D721Med (cell line): ENCODE measurements at regions not wholly inside any gene's neighbourhood (a gene's known extent, or its start where the extent isn't known, plus 50 kb on each side); places are given as distances from the start of the nearest gene placed in this dataset.

Source experiments
- DNase-seq: peaks from one replicate; pipeline ENCODE4 v3.0.0; 2011; ENCODE audit warnings: low spot score; ENCODE audit not compliant: insufficient read length
- FAIRE-seq: peaks from 2 replicates; lab custom pipeline; 2011; peaks lifted over from hg19 to GRCh38; lab: Jason Lieb, UNC
- TF ChIP-seq, protein P1 (sequence below): IDR thresholded peaks from 2 replicates; pipeline ENCODE4 v1.5.1; 2012; ENCODE audit warnings: mild to moderate bottlenecking, control low read depth; ENCODE audit not compliant: insufficient read depth; ENCODE audit errors: missing control alignments

DNA sequence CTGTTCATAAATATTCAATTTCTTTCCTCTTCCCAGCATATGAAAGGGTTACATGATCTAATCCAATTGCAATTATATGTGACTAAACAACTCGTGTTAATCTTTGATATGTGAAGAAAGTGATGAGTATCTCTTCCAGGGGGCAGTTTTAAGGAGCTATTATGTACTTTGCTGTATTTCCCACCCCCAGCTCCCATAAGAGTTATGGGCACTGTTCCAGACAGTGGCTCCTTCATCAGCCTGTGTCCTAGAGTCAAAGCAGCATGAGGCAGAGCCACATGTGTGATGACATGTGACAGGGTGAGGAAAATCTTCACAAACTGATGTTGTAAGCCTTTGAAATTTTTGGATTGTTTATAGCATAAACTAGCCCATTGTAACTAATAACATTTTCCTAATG is 315.4 kb downstream of the DIPK2A start:
- FAIRE-seq (no peak), DNase-seq (no peak)
- TF ChIP-seq, protein P1, sequence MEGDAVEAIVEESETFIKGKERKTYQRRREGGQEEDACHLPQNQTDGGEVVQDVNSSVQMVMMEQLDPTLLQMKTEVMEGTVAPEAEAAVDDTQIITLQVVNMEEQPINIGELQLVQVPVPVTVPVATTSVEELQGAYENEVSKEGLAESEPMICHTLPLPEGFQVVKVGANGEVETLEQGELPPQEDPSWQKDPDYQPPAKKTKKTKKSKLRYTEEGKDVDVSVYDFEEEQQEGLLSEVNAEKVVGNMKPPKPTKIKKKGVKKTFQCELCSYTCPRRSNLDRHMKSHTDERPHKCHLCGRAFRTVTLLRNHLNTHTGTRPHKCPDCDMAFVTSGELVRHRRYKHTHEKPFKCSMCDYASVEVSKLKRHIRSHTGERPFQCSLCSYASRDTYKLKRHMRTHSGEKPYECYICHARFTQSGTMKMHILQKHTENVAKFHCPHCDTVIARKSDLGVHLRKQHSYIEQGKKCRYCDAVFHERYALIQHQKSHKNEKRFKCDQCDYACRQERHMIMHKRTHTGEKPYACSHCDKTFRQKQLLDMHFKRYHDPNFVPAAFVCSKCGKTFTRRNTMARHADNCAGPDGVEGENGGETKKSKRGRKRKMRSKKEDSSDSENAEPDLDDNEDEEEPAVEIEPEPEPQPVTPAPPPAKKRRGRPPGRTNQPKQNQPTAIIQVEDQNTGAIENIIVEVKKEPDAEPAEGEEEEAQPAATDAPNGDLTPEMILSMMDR, result no peak

DNA sequence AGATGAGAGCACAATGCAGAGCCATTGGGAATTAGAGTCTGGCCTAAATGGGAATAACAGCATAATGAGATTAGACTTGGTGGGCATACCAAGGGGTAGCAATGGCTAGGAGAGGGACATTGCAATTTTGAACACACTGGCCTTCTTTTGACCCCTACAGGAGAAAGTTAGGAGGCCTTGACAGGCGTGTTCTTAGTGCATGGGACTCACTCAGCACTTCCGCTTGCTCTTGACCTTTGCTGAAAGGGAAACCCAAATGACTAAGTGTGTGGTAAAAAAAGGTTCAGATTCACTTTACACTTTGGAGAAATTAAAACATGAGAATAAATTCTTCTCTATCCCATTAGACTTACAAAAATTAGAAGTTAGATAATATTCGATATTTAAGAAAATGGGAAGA is 317.4 kb downstream of the DIPK2A start:
- no peak for DNase-seq
- TF ChIP-seq, protein P1, result no peak
- no peak for FAIRE-seq

GRCh38 chr3:144294659-144295538 is 323.3 kb downstream of the DIPK2A start:
- DNase-seq, result no peak
- TF ChIP-seq, protein P1, result no peak
- FAIRE-seq, result no peak

GRCh38 chr3:144295613-144296012 is 324.0 kb downstream of the DIPK2A start:
- FAIRE-seq (no peak), DNase-seq (no peak)
- TF ChIP-seq, protein P1, result no peak

GRCh38 chr3:144296808-144297207 is 325.2 kb downstream of the DIPK2A start:
- TF ChIP-seq, protein P1, result no peak
- FAIRE-seq, result no peak
- no peak for DNase-seq

DNA sequence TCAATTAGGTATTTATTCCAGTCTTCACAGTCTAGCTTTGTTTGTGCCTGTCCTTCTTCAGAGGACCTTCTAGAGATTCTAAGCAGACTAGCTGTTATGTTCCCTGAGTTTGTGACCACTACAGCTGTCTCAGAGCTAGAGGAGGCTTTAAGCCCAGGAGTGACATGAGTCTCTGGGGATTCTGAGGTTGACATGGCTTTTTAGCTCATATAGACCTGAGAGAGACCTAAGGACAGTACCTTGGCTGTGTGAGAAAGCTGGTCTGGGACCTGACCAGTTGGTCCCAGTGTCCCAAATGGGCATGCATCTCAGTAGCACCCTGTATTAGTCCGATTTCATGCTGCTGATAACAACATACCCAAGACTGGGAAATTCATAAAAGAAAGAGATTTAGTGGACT is 330.2 kb downstream of the DIPK2A start:
- TF ChIP-seq, protein P1, result no peak
- FAIRE-seq, result no peak
- DNase-seq, result no peak

DNA sequence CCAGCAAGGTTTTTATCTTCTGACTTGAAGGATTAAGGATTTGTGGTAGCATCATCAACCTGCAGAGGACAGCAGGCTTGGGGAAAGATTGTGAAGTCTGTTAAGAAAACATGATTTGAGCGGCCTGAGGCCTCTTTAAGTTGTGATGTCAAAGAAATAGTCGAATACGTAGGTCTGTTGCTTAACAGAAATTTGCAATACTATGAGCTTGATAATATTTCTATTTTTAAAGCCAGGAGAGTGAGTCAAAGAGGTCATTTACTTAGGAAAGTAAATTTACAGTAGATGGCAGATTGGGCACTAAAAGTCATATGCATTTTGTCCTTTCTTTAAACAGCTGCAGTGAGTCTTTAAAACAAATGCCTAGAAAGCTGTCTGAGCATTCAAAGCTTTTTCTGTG is 336.3 kb downstream of the DIPK2A start:
- TF ChIP-seq, protein P1, result no peak
- no peak for FAIRE-seq
- no peak for DNase-seq
